ENCODE measurements at regions not wholly inside any gene's neighbourhood (a gene's known extent, or its start where the extent isn't known, plus 50 kb on each side); places are given as distances from the start of the nearest gene placed in this dataset.
A peak's percentile ranks its signal among the peaks of the same experiment; 100 is the strongest.

- DNase-seq (ENCODE audit: low read depth): peak; percentile 11
Measured at GRCh38 chr4:33316578-33316977, 2596.4 kb downstream of the PCDH7 start.

- peak; percentile 28 for DNase-seq (ENCODE audit: low read depth)
Measured at GRCh38 chr4:33323393-33323792, 2603.2 kb downstream of the PCDH7 start.

DNA sequence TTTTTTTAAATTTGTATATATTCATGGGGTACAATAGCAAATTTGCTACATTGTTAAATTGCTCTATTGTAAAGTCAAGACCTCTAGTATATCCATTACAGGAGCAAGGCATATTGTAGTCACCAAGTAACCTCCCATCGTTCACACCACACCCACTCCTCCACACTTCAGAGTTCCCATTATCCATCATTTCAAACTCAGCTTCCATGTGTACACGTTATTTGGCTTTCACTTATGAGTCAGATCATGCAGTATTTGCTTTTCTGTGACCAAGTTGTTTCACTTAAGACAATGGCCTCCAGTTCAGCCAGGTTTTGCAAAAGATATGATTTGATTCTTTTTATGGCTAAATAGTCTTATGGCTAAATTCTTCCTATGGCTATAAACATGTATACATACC lies 2614.2 kb downstream of the PCDH7 start:
- peak; percentile 29 for DNase-seq (ENCODE audit: low read depth)

DNA sequence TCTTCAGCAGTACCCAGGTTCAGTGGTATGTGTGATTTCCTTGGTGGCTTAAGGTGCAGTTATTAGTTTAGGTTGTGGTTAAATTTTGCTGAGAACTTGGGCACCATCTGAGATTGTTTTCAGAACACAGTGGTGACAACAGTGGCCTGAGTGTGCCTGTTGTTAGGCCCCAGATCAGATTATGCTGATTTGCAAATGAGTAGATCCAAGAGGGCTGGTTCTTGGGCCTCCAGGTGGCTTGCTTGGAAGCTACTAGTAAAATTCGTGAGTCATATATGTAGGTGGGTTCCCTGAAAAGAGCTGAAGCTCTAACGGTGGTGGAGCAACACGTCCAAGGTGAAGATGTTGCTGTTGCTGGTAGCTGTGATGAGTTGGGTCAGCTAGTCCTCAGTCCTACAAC lies 2619.6 kb downstream of the PCDH7 start:
- DNase-seq (ENCODE audit: low read depth): peak; percentile 62

DNA sequence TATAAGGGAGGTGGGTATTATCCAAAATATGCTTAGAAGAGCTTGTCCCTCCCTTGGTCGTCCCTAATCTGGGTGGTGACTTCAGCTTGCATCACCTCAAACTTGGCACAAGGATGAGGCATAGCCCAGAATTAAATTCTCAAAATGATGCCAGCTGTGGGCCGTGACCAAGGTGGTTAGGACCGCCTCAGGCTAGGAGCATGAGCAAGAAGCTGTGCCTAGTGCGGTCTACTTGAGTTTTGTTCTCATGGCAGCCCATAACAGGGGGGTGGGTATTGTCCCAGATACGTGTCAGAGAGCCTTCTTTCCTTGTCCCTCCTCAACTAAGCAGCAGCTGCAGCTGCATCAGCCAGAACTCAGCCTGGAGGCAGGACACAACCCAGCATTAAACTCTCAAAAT lies 2620.0 kb downstream of the PCDH7 start:
- peak; percentile 79 for DNase-seq (ENCODE audit: low read depth)

DNA sequence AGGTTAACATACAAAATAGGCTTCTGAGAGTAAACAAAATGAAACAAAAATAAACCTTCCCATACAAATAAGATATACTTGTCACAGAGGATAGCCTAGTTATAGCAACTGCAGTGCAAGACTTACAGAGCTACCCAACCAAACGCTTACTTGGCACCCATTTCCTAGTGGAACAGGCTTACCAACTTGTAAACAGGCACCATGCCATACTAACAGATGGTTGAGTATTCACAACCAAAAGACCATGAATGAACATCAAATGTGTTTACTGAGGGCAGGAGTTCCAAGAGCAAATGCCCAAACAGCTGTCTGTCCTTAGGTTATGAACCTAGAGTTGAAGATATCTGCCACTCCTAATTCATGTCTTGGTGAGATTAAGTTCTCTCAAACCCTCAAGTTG lies 2629.2 kb downstream of the PCDH7 start:
- DNase-seq (ENCODE audit: low read depth): no peak

- DNase-seq (ENCODE audit: low read depth): no peak
Measured at GRCh38 chr4:33357121-33357520, 2637.0 kb downstream of the PCDH7 start.

GRCh38 chr4:33369446-33369845 lies 2649.3 kb downstream of the PCDH7 start:
- DNase-seq (ENCODE audit: low read depth): peak; percentile 62

GRCh38 chr4:33381816-33382215 lies 2661.6 kb downstream of the PCDH7 start:
- peak; percentile 72 for DNase-seq (ENCODE audit: low read depth)

DNA sequence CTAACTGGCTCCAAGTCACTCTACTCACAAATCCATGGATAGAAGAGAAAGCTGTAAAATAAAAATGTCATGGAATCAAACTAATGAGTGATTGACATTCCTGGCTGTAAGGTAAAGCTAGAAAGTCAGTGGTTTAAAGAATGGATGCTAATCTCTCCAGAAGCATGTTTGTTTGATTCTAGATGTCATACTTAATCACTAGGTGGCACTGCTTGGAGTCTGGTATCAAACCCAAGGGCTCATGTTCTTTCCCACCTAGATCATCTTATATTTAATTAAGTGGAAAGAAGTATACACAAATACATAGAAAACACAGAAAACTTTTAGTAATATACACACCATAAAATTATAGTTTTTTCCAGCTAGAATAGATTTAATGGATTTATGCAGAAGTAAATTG lies 2666.6 kb downstream of the PCDH7 start:
- no peak for DNase-seq (ENCODE audit: low read depth)

GRCh38 chr4:33390976-33391375 lies 2670.8 kb downstream of the PCDH7 start:
- no peak for DNase-seq (ENCODE audit: low read depth)

DNA sequence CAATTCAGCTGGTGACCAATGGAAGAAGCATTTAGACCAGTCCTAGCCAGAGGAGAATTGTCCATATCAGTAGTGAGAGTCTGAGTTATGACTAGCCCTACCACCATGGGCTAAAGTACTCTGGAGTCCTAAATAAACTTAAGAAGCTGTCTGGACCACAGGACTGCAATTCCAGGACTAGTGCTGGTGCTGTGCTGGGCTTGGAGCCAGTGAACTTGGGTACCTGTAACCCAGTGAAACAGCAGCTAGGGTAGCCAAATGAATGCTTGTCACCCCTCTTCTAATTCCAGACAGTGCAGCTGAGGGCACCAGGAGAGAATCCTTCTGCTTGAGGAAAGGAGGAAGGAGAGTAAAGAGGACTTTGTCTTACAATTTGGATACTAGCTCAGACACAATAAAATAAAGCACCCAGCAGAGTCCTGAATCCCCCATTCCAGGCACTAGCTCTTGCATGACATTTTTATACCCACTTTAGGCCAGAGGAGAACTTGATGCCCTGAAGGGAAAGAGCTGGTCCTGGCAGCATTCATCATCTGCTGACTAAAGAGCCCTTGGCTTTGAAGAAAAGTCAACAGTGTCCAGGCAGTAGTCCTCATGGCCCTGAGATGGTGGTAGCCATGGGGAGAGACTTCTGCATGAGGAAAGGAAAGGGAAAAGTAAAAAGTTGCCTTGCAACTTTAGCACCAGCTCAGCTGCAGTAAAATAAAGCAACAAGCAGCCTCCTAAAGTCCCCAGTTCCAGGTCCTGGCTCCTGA lies 2675.7 kb downstream of the PCDH7 start:
- DNase-seq (ENCODE audit: low read depth): no peak

GRCh38 chr4:33400504-33400903 lies 2680.3 kb downstream of the PCDH7 start:
- DNase-seq (ENCODE audit: low read depth): no peak

DNA sequence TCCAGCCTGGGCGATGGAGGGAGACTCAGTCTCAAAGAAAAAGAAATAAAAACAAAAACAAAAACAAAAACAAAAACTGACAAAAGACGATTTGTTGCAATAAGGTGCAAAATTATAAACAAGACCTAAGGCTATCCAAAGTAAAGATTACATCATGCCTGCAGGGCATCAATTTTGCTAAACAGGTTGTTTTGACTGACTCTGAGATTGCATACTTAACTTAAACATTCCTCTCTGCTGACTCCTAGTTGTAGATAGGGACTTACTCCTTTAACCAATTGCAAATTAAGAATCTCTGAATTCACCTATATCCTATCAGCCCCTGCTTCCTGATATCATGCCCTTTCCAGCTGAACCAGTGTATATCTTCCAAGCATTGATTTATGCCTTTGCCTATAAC lies 2687.3 kb downstream of the PCDH7 start:
- DNase-seq (ENCODE audit: low read depth): no peak

- peak; percentile 61 for DNase-seq (ENCODE audit: low read depth)
Measured at GRCh38 chr4:33411182-33411581, 2691.0 kb downstream of the PCDH7 start.

DNA sequence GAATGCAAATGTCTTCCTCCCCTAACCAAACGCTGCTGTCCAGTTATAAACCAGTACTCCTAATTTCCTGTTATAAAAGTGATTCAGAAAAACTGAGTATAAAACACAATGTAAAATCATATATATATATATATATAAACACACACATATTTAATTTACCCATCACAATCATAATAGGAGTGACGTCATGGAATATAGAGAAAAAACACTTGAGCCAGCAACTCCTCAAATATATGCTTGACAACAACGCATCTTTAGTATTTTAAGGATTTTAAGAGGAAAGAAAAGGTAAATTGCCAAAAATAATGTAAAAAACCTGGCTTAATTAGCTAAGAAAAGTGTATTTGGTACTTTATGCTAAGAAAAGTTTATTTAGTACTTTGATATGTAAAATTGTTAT lies 2701.7 kb downstream of the PCDH7 start:
- DNase-seq (ENCODE audit: low read depth): no peak

- DNase-seq (ENCODE audit: low read depth): no peak
Measured at GRCh38 chr4:33422656-33423055, 2702.5 kb downstream of the PCDH7 start.

DNA sequence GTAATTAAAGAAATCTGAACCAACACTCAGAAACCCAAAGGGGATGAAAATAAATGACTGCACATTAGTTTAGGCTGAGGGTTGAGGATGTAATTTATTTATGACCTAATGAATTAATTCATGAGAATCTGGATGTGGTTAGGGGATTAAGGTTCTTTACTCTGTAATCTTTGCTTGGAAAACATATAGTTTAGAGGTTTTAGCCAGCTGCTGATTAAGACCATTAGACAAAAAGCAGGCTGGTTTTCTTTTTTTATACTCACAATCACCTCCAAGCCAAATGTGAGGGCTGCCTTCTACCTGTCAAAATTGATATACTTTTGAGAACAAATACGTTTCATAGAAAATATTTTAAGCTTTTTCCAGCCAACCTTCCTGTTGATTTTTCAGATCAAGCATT lies 2705.8 kb downstream of the PCDH7 start:
- DNase-seq (ENCODE audit: low read depth): no peak

- no peak for DNase-seq (ENCODE audit: low read depth)
Measured at GRCh38 chr4:33427676-33428075, 2707.5 kb downstream of the PCDH7 start.

- no peak for DNase-seq (ENCODE audit: low read depth)
Measured at GRCh38 chr4:33429971-33430370, 2709.8 kb downstream of the PCDH7 start.

DNA sequence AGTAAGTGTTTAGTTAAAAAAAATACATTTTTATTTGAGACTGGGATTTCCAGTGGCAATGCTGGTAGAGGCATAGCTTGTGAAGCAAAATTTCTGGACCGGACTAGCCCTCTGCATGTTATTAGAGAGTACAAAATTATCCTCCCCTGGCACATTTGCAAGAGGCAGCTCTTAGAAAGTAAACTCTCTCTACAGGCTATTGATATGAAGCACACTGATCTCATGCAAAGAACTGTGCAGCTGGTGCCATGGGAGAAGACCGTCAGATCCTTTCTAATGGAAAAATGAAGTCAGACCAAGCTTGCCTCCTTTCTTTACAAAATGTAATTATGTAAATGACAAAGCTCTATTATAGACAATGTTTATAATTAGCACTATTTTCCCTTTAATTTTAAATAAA lies 2717.2 kb downstream of the PCDH7 start:
- DNase-seq (ENCODE audit: low read depth): no peak

- no peak for DNase-seq (ENCODE audit: low read depth)
Measured at GRCh38 chr4:33446953-33447352, 2726.8 kb downstream of the PCDH7 start.

DNA sequence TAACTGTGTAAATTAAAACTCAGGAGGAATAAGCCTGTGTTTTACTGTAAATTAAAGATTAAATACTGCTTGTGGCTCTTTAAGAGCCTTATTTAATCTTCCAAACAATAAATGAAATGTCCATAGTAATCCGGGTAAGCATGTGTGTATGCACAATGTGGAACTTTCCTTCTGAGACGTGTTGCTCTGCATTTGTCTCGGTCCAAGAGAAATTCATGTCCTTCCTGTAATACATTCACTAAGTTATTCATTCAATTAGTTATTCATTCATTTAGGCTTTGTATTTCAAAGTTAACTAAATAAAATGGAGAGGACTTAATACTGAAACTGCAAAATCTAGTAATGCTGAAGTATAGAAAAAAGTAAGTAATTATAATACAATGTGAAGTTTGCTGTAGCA lies 2728.8 kb downstream of the PCDH7 start:
- no peak for DNase-seq (ENCODE audit: low read depth)

- no peak for DNase-seq (ENCODE audit: low read depth)
Measured at GRCh38 chr4:33453436-33453835, 2733.3 kb downstream of the PCDH7 start.
